ENCODE measurements at regions not wholly inside any gene's neighbourhood (a gene's known extent, or its start where the extent isn't known, plus 50 kb on each side); places are given as distances from the start of the nearest gene placed in this dataset.

GRCh38 chr9:129459547-129460322 is 161.2 kb downstream of the C9orf50 start:
- TF ChIP-seq POLR2A (IDR thresholded peaks at IDR 0.05; ENCODE audit: low read length): no peak
- no peak for TF ChIP-seq GATA1 (IDR thresholded peaks at IDR 0.05; ENCODE audit: low read depth, low read length)

Data from erythroblast (primary cell).